ENCODE measurements at regions not wholly inside any gene's neighbourhood (a gene's known extent, or its start where the extent isn't known, plus 50 kb on each side); places are given as distances from the start of the nearest gene placed in this dataset.
"Not testable (repeated sequence)": the region's sequence is repeated elsewhere in the genome, so short reads cannot be mapped to it uniquely, and the experiment has no call there.

- TF ChIP-seq, protein P1, sequence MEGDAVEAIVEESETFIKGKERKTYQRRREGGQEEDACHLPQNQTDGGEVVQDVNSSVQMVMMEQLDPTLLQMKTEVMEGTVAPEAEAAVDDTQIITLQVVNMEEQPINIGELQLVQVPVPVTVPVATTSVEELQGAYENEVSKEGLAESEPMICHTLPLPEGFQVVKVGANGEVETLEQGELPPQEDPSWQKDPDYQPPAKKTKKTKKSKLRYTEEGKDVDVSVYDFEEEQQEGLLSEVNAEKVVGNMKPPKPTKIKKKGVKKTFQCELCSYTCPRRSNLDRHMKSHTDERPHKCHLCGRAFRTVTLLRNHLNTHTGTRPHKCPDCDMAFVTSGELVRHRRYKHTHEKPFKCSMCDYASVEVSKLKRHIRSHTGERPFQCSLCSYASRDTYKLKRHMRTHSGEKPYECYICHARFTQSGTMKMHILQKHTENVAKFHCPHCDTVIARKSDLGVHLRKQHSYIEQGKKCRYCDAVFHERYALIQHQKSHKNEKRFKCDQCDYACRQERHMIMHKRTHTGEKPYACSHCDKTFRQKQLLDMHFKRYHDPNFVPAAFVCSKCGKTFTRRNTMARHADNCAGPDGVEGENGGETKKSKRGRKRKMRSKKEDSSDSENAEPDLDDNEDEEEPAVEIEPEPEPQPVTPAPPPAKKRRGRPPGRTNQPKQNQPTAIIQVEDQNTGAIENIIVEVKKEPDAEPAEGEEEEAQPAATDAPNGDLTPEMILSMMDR (IDR thresholded peaks at IDR 0.05), result no peak
- Histone ChIP-seq H3K27ac (no peak overlapping the region), H3K36me3 (no peaks in the 10 kb centered on the region), H3K4me1 (ENCODE audit: control insufficient read depth in 1 of 2, insufficient read depth in 1 of 2, low read depth in 1 of 2, low read length in 1 of 2) (no peaks in the 10 kb centered on the region), H3K9me3 (no peaks in the 10 kb centered on the region), H3K27me3 (no peaks in the 10 kb centered on the region), H3K4me3 (ENCODE audit: low read depth in 1 of 2, low read length in 1 of 2) (no peak overlapping the region)
Observed at GRCh38 chr7:145698526-145699262, 417.9 kb upstream of the CNTNAP2 start.

- H3K9me3 ChIP-seq; H3K4me1 ChIP-seq (ENCODE audit: control insufficient read depth in 1 of 2, insufficient read depth in 1 of 2, low read depth in 1 of 2, low read length in 1 of 2); H3K36me3 ChIP-seq; H3K4me3 ChIP-seq (ENCODE audit: low read depth in 1 of 2, low read length in 1 of 2); H3K27ac ChIP-seq; H3K27me3 ChIP-seq: not testable (repeated sequence)
Observed at GRCh38 chr7:145697412-145698107, 419.0 kb upstream of the CNTNAP2 start.

DNA sequence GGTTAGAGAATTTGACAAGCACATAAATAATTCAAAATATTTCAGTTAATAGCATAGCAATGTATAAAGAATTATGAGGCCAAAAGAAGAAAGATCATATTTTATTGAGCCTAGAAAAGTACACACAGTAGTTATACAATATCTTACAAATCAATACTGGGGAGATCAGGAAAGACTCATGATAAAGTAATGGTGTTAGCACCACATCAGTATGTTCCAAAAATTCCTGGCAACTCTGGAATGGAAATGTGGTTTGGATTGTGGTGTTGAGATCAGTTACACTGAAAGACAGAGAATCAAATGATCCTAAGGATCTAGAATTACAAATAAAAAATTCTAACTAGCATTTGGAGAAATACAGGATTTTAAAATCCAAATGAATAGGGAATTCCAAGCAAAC, 420.5 kb upstream of the CNTNAP2 start:
- H3K27me3 ChIP-seq, result no peaks in the 10 kb centered on the region
- no peak overlapping the region for H3K27ac ChIP-seq
- TF ChIP-seq, protein P1 (IDR thresholded peaks at IDR 0.05), result no peak
- no peak overlapping the region for H3K4me3 ChIP-seq (ENCODE audit: low read depth in 1 of 2, low read length in 1 of 2)
- no peaks in the 10 kb centered on the region for H3K9me3 ChIP-seq
- no peaks in the 10 kb centered on the region for H3K36me3 ChIP-seq
- H3K4me1 ChIP-seq (ENCODE audit: control insufficient read depth in 1 of 2, insufficient read depth in 1 of 2, low read depth in 1 of 2, low read length in 1 of 2), result no peaks in the 10 kb centered on the region

- Histone ChIP-seq H3K27ac (no peak overlapping the region), H3K4me1 (ENCODE audit: control insufficient read depth in 1 of 2, insufficient read depth in 1 of 2, low read depth in 1 of 2, low read length in 1 of 2) (no peaks in the 10 kb centered on the region), H3K36me3 (no peaks in the 10 kb centered on the region), H3K27me3 (no peaks in the 10 kb centered on the region), H3K9me3 (no peaks in the 10 kb centered on the region), H3K4me3 (ENCODE audit: low read depth in 1 of 2, low read length in 1 of 2) (no peak overlapping the region)
- TF ChIP-seq, protein P1 (IDR thresholded peaks at IDR 0.05), result no peak
Observed at GRCh38 chr7:145692237-145692950, 424.2 kb upstream of the CNTNAP2 start.

GRCh38 chr7:145691377-145691914, 425.2 kb upstream of the CNTNAP2 start:
- H3K4me3 ChIP-seq (ENCODE audit: low read depth in 1 of 2, low read length in 1 of 2), result no peak overlapping the region
- TF ChIP-seq, protein P1 (IDR thresholded peaks at IDR 0.05), result no peak
- H3K27me3 ChIP-seq, result no peaks in the 10 kb centered on the region
- no peaks in the 10 kb centered on the region for H3K9me3 ChIP-seq
- H3K27ac ChIP-seq, result no peak overlapping the region
- no peaks in the 10 kb centered on the region for H3K4me1 ChIP-seq (ENCODE audit: control insufficient read depth in 1 of 2, insufficient read depth in 1 of 2, low read depth in 1 of 2, low read length in 1 of 2)
- H3K36me3 ChIP-seq, result no peaks in the 10 kb centered on the region

Data from neutrophil (primary cell).